ENCODE measurements at regions not wholly inside any gene's neighbourhood (a gene's known extent, or its start where the extent isn't known, plus 50 kb on each side); places are given as distances from the start of the nearest gene placed in this dataset.

DNA sequence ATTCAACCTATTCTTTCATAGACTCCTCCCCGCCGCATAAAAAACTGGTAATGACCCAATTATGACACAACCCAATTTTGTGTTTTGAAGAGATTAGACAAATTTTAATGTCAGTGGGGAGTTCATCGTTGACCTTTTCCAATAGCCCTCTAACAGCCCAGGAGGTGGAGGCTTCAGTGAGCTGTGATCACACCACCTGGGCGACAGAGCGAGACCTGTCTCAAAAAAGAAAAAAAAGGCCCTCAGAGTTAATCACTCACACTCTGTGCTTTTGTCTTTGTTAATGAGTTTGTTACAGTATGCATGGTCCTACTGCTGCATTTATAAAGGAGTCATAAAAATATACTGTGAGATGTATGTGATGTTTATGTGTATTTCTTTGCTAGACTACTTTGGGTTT, 510.6 kb downstream of the CPS1 start:
- Histone ChIP-seq H3K27ac (no peak overlapping the region), H3K9me3 (no peaks in the 10 kb centered on the region), H3K36me3 (no peaks in the 10 kb centered on the region), H3K4me3 (no peak overlapping the region), H3K4me1 (no peaks in the 10 kb centered on the region), H3K27me3 (no peaks in the 10 kb centered on the region)
- DNase-seq (no peak), ATAC-seq (no peak)
- 94 to 95% methylated on average over 5 of the region's 5 CpGs for WGBS, 2 donors
- TF ChIP-seq, protein P1, sequence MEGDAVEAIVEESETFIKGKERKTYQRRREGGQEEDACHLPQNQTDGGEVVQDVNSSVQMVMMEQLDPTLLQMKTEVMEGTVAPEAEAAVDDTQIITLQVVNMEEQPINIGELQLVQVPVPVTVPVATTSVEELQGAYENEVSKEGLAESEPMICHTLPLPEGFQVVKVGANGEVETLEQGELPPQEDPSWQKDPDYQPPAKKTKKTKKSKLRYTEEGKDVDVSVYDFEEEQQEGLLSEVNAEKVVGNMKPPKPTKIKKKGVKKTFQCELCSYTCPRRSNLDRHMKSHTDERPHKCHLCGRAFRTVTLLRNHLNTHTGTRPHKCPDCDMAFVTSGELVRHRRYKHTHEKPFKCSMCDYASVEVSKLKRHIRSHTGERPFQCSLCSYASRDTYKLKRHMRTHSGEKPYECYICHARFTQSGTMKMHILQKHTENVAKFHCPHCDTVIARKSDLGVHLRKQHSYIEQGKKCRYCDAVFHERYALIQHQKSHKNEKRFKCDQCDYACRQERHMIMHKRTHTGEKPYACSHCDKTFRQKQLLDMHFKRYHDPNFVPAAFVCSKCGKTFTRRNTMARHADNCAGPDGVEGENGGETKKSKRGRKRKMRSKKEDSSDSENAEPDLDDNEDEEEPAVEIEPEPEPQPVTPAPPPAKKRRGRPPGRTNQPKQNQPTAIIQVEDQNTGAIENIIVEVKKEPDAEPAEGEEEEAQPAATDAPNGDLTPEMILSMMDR (IDR thresholded peaks at IDR 0.05), result no peak
- intact Hi-C loops (cut with DNase I), result no loop called here

DNA sequence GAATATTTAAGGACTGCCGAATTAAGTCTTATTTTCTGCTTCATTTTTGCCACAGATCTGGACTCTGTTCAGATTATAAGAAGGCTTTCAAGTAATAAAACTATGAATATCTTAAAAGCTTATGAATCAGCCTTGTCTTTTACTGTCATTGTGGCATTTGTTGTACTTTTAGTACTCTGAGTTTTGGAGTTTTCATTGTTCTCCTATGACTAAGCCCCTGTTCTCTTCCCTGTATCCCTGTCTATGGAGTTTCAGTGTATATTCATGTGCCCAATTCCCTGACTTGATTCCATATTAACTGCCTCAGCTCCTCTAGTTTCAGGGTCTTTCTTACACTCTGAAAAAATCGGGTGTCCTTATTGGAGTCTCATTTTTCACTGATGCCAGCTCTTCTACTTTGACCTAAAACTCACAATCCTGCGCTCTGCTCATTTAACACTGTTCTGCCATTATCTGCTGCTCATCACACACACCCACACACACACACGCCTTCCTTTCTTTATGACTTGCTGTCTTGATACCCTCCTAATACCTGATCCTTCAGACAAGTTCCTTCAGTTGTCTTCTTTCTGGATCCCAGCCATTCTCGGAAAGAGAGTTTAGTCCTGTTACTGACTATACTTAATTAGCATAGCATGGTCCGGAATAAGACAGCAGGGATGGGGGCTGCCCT, 511.8 kb downstream of the CPS1 start:
- intact Hi-C loops (cut with DNase I), result no loop called here
- Histone ChIP-seq H3K4me3 (no peak overlapping the region), H3K36me3 (no peaks in the 10 kb centered on the region), H3K27me3 (no peaks in the 10 kb centered on the region), H3K9me3 (no peaks in the 10 kb centered on the region), H3K4me1 (no peaks in the 10 kb centered on the region), H3K27ac (no peak overlapping the region)
- TF ChIP-seq, protein P1 (IDR thresholded peaks at IDR 0.05), result no peak
- ATAC-seq (no peak), DNase-seq (no peak)
- WGBS, 2 donors, result 70 to 76% methylated on average over 6 of the region's 6 CpGs

DNA sequence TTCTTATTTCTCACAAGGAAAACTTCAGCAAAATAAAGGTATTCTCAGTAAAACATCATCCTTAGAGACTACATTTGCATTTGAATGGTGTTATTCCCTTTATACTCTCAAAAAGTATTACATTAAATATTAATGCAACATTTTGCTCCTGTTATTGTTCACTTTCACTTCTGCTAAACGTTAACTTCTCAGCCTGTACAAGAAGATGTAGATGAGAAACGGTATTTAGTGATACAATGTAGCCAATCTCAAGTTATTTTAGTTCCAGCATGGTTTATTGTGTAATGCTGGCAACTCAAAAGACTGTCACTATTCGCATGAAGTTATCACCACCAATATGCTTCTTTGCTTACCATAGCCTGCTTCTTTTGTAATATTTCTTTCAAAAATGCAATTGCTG, 514.1 kb downstream of the CPS1 start:
- DNase-seq (no peak), ATAC-seq (no peak)
- Histone ChIP-seq H3K27me3 (no peaks in the 10 kb centered on the region), H3K9me3 (no peaks in the 10 kb centered on the region), H3K4me1 (no peaks in the 10 kb centered on the region), H3K27ac (no peak overlapping the region), H3K36me3 (no peaks in the 10 kb centered on the region), H3K4me3 (no peak overlapping the region)
- TF ChIP-seq, protein P1 (IDR thresholded peaks at IDR 0.05), result no peak
- 64 to 80% methylated on average over 3 of the region's 3 CpGs for WGBS, 2 donors
- intact Hi-C loops (cut with DNase I), result no loop called here

DNA sequence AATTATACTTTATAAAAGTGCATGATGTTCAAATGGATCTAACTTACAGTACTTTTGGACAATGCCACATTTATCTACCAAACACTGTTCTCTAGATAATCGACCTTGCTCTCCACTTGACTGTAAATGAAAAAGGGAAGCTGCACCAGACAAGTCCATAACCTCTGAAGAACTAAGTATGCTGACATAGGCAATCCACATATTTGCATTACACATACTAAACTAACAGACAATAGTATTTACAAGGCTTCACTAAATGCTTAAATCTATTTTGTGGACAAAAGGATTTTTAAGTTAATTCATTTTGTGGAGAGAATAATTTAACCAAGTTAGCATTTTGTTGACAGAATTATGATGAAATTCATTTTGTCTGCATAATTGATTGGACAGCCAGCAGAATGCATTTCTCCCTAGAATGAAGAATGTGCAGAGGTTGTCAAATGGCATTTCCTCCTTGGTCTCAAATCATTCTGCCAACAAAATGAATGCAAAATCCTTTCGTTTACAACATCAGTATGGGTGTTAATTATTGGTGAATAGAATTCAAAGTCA, 520.9 kb downstream of the CPS1 start:
- Histone ChIP-seq H3K4me3 (no peak overlapping the region), H3K4me1 (no peaks in the 10 kb centered on the region), H3K9me3 (no peaks in the 10 kb centered on the region), H3K27me3 (no peaks in the 10 kb centered on the region), H3K27ac (no peak overlapping the region), H3K36me3 (no peaks in the 10 kb centered on the region)
- intact Hi-C loops (cut with DNase I), result no loop called here
- ATAC-seq, result no peak
- DNase-seq, result no peak
- 34% methylated on average over 2 of the region's 2 CpGs for WGBS, 2 donors
- TF ChIP-seq, protein P1 (IDR thresholded peaks at IDR 0.05), result no peak
